Gastroesophageal sphincter (tissue), 3 donors: ENCODE measurements at regions not wholly inside any gene's neighbourhood (a gene's known extent, or its start where the extent isn't known, plus 50 kb on each side); places are given as distances from the start of the nearest gene placed in this dataset.

Experiments
- CTCF ChIP-seq, 4 experiments: fragments of 200-600 bp in 2 of 4; fragments of 450-650 bp in 2 of 4; sonication (generic) in 1 of 4; IDR thresholded peaks; one replicate each; pipeline ENCODE4 v1.5.1; 2017 to 2019; ENCODE audit warnings: antibody characterized with exemption in 4 of 4, mild to moderate bottlenecking in 2 of 4, moderate library complexity in 2 of 4
- POLR2A ChIP-seq, 2 donors: fragments of 450-650 bp; IDR thresholded peaks; one replicate each; pipeline ENCODE4 v1.6.1; 2017; ENCODE audit warnings: antibody characterized with exemption in 2 of 2, mild to moderate bottlenecking in 2 of 2, moderate library complexity in 1 of 2
- POLR2AphosphoS5 ChIP-seq: sonication (generic); formaldehyde crosslinking; IDR thresholded peaks from one replicate; pipeline ENCODE4 v1.6.1; 2017; ENCODE audit warnings: antibody characterized with exemption

- no peak for TF ChIP-seq CTCF (IDR thresholded peaks at IDR 0.05)
- TF ChIP-seq POLR2A (IDR thresholded peaks at IDR 0.05), result no peak
- TF ChIP-seq POLR2AphosphoS5, result peak; percentile 62
These were observed 167.1 kb upstream of the ZFHX3 start for GRCh38 chr16:73214825-73215677.
